ENCODE measurements at regions not wholly inside any gene's neighbourhood (a gene's known extent, or its start where the extent isn't known, plus 50 kb on each side); places are given as distances from the start of the nearest gene placed in this dataset.

- TF ChIP-seq YY1 (IDR thresholded peaks at IDR 0.05; ENCODE audit: extremely low read depth, insufficient replicate concordance, low read depth, low read length) (no peak), POLR2AphosphoS5 (IDR thresholded peaks at IDR 0.05; ENCODE audit: low read depth, low read length) (peak; percentile 7; the same call in 1 of the 2 replicates), TCF7L2 (IDR thresholded peaks at IDR 0.05; ENCODE audit: borderline replicate concordance, extremely low read depth, insufficient read depth, insufficient read length) (peak; percentile 68), SRF (IDR thresholded peaks at IDR 0.05; ENCODE audit: low read depth) (peak; percentile 48; the same call in 1 of the 2 replicates)
- TF ChIP-seq, protein P1, sequence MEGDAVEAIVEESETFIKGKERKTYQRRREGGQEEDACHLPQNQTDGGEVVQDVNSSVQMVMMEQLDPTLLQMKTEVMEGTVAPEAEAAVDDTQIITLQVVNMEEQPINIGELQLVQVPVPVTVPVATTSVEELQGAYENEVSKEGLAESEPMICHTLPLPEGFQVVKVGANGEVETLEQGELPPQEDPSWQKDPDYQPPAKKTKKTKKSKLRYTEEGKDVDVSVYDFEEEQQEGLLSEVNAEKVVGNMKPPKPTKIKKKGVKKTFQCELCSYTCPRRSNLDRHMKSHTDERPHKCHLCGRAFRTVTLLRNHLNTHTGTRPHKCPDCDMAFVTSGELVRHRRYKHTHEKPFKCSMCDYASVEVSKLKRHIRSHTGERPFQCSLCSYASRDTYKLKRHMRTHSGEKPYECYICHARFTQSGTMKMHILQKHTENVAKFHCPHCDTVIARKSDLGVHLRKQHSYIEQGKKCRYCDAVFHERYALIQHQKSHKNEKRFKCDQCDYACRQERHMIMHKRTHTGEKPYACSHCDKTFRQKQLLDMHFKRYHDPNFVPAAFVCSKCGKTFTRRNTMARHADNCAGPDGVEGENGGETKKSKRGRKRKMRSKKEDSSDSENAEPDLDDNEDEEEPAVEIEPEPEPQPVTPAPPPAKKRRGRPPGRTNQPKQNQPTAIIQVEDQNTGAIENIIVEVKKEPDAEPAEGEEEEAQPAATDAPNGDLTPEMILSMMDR (IDR thresholded peaks at IDR 0.05 in 2 of 3, conservative IDR thresholded peaks at IDR 0.05 in 1 of 3; ENCODE audit: borderline replicate concordance in 1 of 3, insufficient read depth in 1 of 3, low read depth in 2 of 3, low read length in 2 of 3): no peak
Measured at GRCh38 chr12:46548605-46549071, 176.1 kb upstream of the SLC38A2 start (continued).

- Histone ChIP-seq H3K9me3 (ENCODE audit: control insufficient read depth in 1 of 2, insufficient read depth in 1 of 2, low read depth in 1 of 2, low read length in 2 of 2) (no peaks in the 10 kb centered on the region), H3K9me2 (ENCODE audit: insufficient read depth) (no peaks in the 10 kb centered on the region), H2AFZ (ENCODE audit: low read depth, low read length, poor library complexity, severe bottlenecking) (no peak overlapping the region), H3K4me1 (ENCODE audit: control insufficient read depth in 1 of 2, insufficient read depth in 2 of 2, low read length in 2 of 2) (peaks cover 64 to 67% of the 10 kb centered on the region in 2 experiments), H4K20me1 (ENCODE audit: insufficient read depth) (no peaks in the 10 kb centered on the region), H3K9ac (ENCODE audit: low read length) (peak overlapping the region; percentile 72), H3K4me2 (ENCODE audit: low read length) (peak overlapping the region; percentile 81), H3K36me3 (ENCODE audit: control insufficient read depth in 1 of 2, insufficient read depth in 2 of 2, low read length in 2 of 2) (no peaks in the 10 kb centered on the region), H3K27ac (ENCODE audit: low read depth, low read length) (peak overlapping the region; percentile 91), H3K79me2 (ENCODE audit: insufficient read depth, low read length) (peaks cover 8% of the 10 kb centered on the region; the same call in 1 of the 2 replicates), H3K27me3 (ENCODE audit: insufficient read depth, low read length) (no peaks in the 10 kb centered on the region), H3K4me3 (replicated peaks in 1 of 2; ENCODE audit: low read depth in 1 of 2, low read length in 2 of 2) (no peak overlapping the region)
- BruUV-seq (replicated peaks): no TSS peak
- DNase-seq (ENCODE audit: low read depth, low spot score): no peak
- ChIA-PET POLR2A (interaction anchor here (0.7 to 3.7 kb wide), 14 partner anchors 8 to 180 kb away, joined by 3 to 13 read pairs (median 5); no protein-coding TSS in a partner anchor), RAD21 (ENCODE audit: low non-redundant PET in 1 of 2, low total read pairs in 2 of 2, uncharacterized antibody in 2 of 2, unreplicated experiment in 2 of 2) (no interaction called here), CTCF (no interaction called here)
- intact Hi-C loops (cut with micrococcal nuclease): loop anchor here (2.0 kb wide), 1 partner anchor 117 kb away; no protein-coding TSS in a partner anchor
- TF ChIP-seq MAX (IDR thresholded peaks at IDR 0.05): peak; percentile 33; the same call in 1 of the 2 replicates
- TF ChIP-seq TCF7L2 (IDR thresholded peaks at IDR 0.05; ENCODE audit: borderline replicate concordance, extremely low read depth, insufficient read depth, insufficient read length): no peak
- peak; percentile 1; the same call in 1 of the 2 replicates for TF ChIP-seq CEBPB (IDR thresholded peaks at IDR 0.05; ENCODE audit: low read depth)
- no peak for TF ChIP-seq EZH2phosphoT487 (IDR thresholded peaks at IDR 0.05; ENCODE audit: borderline replicate concordance)
- ATAC-seq: no peak
Measured at GRCh38 chr12:46547421-46548354, 175.1 kb upstream of the SLC38A2 start.

Data from HCT116 (cell line).